Mesothelial cell of epicardium (in vitro differentiated cells): ENCODE measurements at regions not wholly inside any gene's neighbourhood (a gene's known extent, or its start where the extent isn't known, plus 50 kb on each side); places are given as distances from the start of the nearest gene placed in this dataset.
A peak's percentile ranks its signal among the peaks of the same experiment; 100 is the strongest.
"Not testable (repeated sequence)": the region's sequence is repeated elsewhere in the genome, so short reads cannot be mapped to it uniquely, and the experiment has no call there.

ENCODE experiments used
- DNase-seq, 2 experiments: peaks; one replicate each; pipeline ENCODE4 v3.0.0; 2021; ENCODE audit warnings: low spot score in 2 of 2; ENCODE audit not compliant: unreplicated experiment in 2 of 2
- H3K27ac Mint-ChIP-seq: 2 replicates; pipeline ENCODE4 v1.8.0; 2021; ENCODE audit warnings: mixed read lengths
- H3K27me3 Mint-ChIP-seq: 2 replicates; pipeline ENCODE4 v1.8.0; 2021; ENCODE audit warnings: low read depth, mixed read lengths
- H3K36me3 Mint-ChIP-seq: 2 replicates; pipeline ENCODE4 v1.8.0; 2021; ENCODE audit warnings: mixed read lengths
- H3K4me1 Mint-ChIP-seq: 2 replicates; pipeline ENCODE4 v1.8.0; 2021; ENCODE audit warnings: mixed read lengths
- H3K4me3 Mint-ChIP-seq: 2 replicates; pipeline ENCODE4 v1.8.0; 2021; ENCODE audit warnings: mild to moderate bottlenecking, moderate library complexity, mixed read lengths
- H3K9me3 Mint-ChIP-seq: 2 replicates; pipeline ENCODE4 v1.8.0; 2021; ENCODE audit warnings: mixed read lengths
- CTCF ChIP-seq: fragments of 200-600 bp; sonication (generic); IDR thresholded peaks from one replicate; pipeline ENCODE4 v1.5.0; 2021; ENCODE audit warnings: antibody characterized with exemption; ENCODE audit not compliant: unreplicated experiment

- Mint-ChIP-seq H3K4me1 (peaks cover 13% of the 10 kb centered on the region), H3K27me3 (peaks cover 2% of the 10 kb centered on the region), H3K9me3 (no peaks in the 10 kb centered on the region), H3K27ac (no peak overlapping the region), H3K36me3 (no peaks in the 10 kb centered on the region), H3K4me3 (no peak overlapping the region)
- DNase-seq = no peak
- TF ChIP-seq CTCF = no peak
Measured at GRCh38 chr15:77834276-77834990, 201.7 kb upstream of the LINGO1 start.

- H3K4me1 Mint-ChIP-seq = peaks cover 13% of the 10 kb centered on the region
- TF ChIP-seq CTCF = no peak
- H3K9me3 Mint-ChIP-seq = no peaks in the 10 kb centered on the region
- peak in 1 of 2 experiments; percentile 5 for DNase-seq
- peaks cover 2% of the 10 kb centered on the region for H3K27me3 Mint-ChIP-seq
- H3K36me3 Mint-ChIP-seq = no peaks in the 10 kb centered on the region
- H3K27ac Mint-ChIP-seq = no peak overlapping the region
- H3K4me3 Mint-ChIP-seq = no peak overlapping the region
Measured at GRCh38 chr15:77832874-77833273, 200.2 kb upstream of the LINGO1 start.

DNA sequence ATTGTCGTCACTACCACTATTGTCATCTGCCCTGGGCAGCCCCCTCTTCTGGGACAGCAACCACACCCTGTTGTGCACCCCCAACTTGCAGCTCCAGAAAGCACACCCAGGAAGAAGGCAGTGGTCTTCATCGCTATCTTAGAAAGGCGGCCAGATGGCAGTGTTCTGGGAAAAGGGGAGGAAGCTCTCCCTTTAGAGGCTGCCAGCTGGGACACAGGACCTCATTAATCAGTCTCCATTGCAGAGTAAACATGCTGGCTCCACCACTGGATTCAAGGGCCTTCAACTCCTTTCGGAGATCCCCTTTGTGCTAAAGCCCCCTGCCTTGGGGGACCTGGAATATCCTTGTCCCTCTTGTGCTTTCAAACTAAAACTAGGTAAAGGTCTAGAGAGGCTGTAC is 199.3 kb upstream of the LINGO1 start:
- H3K36me3 Mint-ChIP-seq = no peaks in the 10 kb centered on the region
- peak in 1 of 2 experiments; percentile 12 for DNase-seq
- peaks cover 13% of the 10 kb centered on the region for H3K4me1 Mint-ChIP-seq
- H3K27ac Mint-ChIP-seq = no peak overlapping the region
- no peaks in the 10 kb centered on the region for H3K9me3 Mint-ChIP-seq
- peaks cover 2% of the 10 kb centered on the region for H3K27me3 Mint-ChIP-seq
- no peak overlapping the region for H3K4me3 Mint-ChIP-seq
- no peak for TF ChIP-seq CTCF

GRCh38 chr15:77830051-77830468 is 197.3 kb upstream of the LINGO1 start:
- H3K4me3 Mint-ChIP-seq = no peak overlapping the region
- peak in 1 of 2 experiments; percentile 9 for DNase-seq
- H3K27ac Mint-ChIP-seq = no peak overlapping the region
- peaks cover 7% of the 10 kb centered on the region for H3K27me3 Mint-ChIP-seq
- no peaks in the 10 kb centered on the region for H3K36me3 Mint-ChIP-seq
- no peaks in the 10 kb centered on the region for H3K9me3 Mint-ChIP-seq
- H3K4me1 Mint-ChIP-seq = peaks cover 13% of the 10 kb centered on the region
- no peak for TF ChIP-seq CTCF

GRCh38 chr15:77829331-77829730 is 196.6 kb upstream of the LINGO1 start:
- H3K27me3 Mint-ChIP-seq, H3K27ac Mint-ChIP-seq, H3K4me3 Mint-ChIP-seq, H3K36me3 Mint-ChIP-seq, DNase-seq, H3K9me3 Mint-ChIP-seq: not testable (repeated sequence)
- H3K4me1 Mint-ChIP-seq = peaks cover 13% of the 10 kb centered on the region

DNA sequence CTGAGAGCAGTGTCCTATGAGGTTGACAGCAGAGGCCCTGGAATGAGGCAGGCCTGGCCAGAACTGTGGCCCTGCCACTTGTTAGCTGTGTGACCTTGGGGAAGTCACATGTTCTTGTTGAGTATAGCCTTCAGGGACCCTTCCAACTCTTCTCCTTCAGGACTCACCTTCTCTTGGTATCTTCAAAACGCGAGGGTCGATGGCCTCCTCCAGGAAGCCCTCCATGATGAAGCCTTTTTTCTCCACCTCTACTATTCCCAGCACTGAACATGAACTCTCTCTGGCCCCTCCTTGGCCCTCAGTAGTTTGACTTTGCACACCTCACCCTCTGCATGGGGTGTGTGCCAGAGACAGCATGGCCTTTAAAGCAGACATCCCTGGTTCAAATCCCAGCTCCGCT is 195.1 kb upstream of the LINGO1 start:
- Mint-ChIP-seq H3K4me3 (no peak overlapping the region), H3K27me3 (peaks cover 19% of the 10 kb centered on the region), H3K9me3 (no peaks in the 10 kb centered on the region), H3K27ac (no peak overlapping the region), H3K4me1 (peaks cover 13% of the 10 kb centered on the region), H3K36me3 (no peaks in the 10 kb centered on the region)
- no peak for TF ChIP-seq CTCF
- DNase-seq = no peak
